Sigmoid colon (tissue), 6 donors: ENCODE measurements at regions not wholly inside any gene's neighbourhood (a gene's known extent, or its start where the extent isn't known, plus 50 kb on each side); places are given as distances from the start of the nearest gene placed in this dataset.

ENCODE experiments used
- DNase-seq: peaks from one replicate; pipeline ENCODE4 v3.0.0-alpha.2; 2019
- H3K27ac ChIP-seq, 4 donors: fragments of 200-600 bp; sonication (generic); one replicate each; pipeline ENCODE4 v1.5.1; 2016 to 2019; ENCODE audit warnings: mild to moderate bottlenecking in 1 of 4
- H3K27me3 ChIP-seq, 3 donors: fragments of 200-600 bp; sonication (generic); one replicate each; pipeline ENCODE4 v1.5.1; 2019; ENCODE audit warnings: mild to moderate bottlenecking in 1 of 3
- H3K36me3 ChIP-seq, 4 donors: fragments of 200-600 bp; sonication (generic); one replicate each; pipeline ENCODE4 v1.5.1; 2016 to 2019
- H3K4me1 ChIP-seq, 4 donors: fragments of 200-600 bp; sonication (generic); one replicate each; pipeline ENCODE4 v1.5.1; 2017 to 2019
- H3K4me3 ChIP-seq, 4 donors: fragments of 200-600 bp; sonication (generic); one replicate each; pipeline ENCODE4 v1.5.1; 2017 to 2019; ENCODE audit warnings: mild to moderate bottlenecking in 2 of 4, moderate library complexity in 1 of 4
- H3K9me3 ChIP-seq, 4 donors: fragments of 200-600 bp in 3 of 4; sonication (generic) in 3 of 4; one replicate each; pipeline versions ENCODE4 v1.5.1 to v1.6.1; 2013 to 2019
- EP300 ChIP-seq, 4 donors: sonication (generic); formaldehyde crosslinking; IDR thresholded peaks; one replicate each; pipeline ENCODE4 v1.6.1; 2017; ENCODE audit warnings: antibody characterized with exemption in 4 of 4
- POLR2A ChIP-seq, 2 donors: fragments of 450-650 bp; IDR thresholded peaks; one replicate each; pipeline ENCODE4 v1.6.1; 2016; ENCODE audit warnings: antibody characterized with exemption in 2 of 2, mild to moderate bottlenecking in 2 of 2, moderate library complexity in 2 of 2
- POLR2AphosphoS5 ChIP-seq, 4 donors: sonication (generic); formaldehyde crosslinking; IDR thresholded peaks; one replicate each; pipeline ENCODE4 v1.6.1; 2017; ENCODE audit warnings: antibody characterized with exemption in 4 of 4
- WGBS, 2 donors: extraction: QIAGEN DNeasy Blood & Tissue Kit; methylation state at CpG; one replicate each; pipeline ENCODE4 v1.1.7; 2013; 5-methylcytosine and 5-hydroxymethylcytosine counted together
- intact Hi-C: fragments of 100-400 bp; cut with DNase I; formaldehyde crosslinking; loops from one replicate; pipeline ENCODE4 v1.15.1; 2023
- TF ChIP-seq, protein P1 (sequence below), 4 experiments: fragments of 450-650 bp in 3 of 4; fragments of 200-600 bp in 1 of 4; IDR thresholded peaks; one replicate each; pipeline ENCODE4 v1.5.1; 2016 to 2019; ENCODE audit warnings: antibody characterized with exemption in 4 of 4, mild to moderate bottlenecking in 3 of 4, moderate library complexity in 2 of 4
- donor health status: healthy with polysubstance abuse.
- donor health status: healthy.

- H3K27ac ChIP-seq = no peak overlapping the region
- DNase-seq = no peak
- no peaks in the 10 kb centered on the region for H3K36me3 ChIP-seq
- 63 to 69% methylated on average over 2 of the region's 2 CpGs for WGBS, 2 donors
- H3K4me3 ChIP-seq = no peak overlapping the region
- TF ChIP-seq POLR2A (IDR thresholded peaks at IDR 0.05) = no peak
- H3K9me3 ChIP-seq = no peaks in the 10 kb centered on the region
- H3K4me1 ChIP-seq = no peaks in the 10 kb centered on the region
- no peaks in the 10 kb centered on the region for H3K27me3 ChIP-seq
- intact Hi-C loops = no loop called here
Measured at GRCh38 chr11:23111527-23111926, 251.3 kb upstream of the CCDC179 start.

DNA sequence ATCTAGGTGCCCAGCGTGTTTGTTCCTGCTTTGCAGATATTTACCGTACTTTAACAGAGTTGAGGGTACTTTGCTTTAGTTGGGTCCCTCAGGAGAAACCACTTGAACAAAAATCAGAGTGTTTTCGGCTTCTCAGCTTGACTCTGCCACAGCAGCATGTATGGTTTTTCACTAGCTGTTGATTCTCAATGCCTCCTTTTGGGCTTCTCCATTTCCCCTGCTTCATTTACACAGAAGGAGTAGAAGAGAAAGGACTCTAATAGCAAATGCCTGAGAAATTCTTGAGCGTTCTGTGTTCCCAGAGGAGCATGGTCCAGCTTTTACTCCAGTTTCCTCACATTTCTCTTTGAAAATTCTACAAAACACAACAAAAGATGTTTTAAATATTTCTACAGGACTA lies 252.1 kb upstream of the CCDC179 start:
- TF ChIP-seq EP300 (IDR thresholded peaks at IDR 0.05) = no peak
- TF ChIP-seq, protein P1, sequence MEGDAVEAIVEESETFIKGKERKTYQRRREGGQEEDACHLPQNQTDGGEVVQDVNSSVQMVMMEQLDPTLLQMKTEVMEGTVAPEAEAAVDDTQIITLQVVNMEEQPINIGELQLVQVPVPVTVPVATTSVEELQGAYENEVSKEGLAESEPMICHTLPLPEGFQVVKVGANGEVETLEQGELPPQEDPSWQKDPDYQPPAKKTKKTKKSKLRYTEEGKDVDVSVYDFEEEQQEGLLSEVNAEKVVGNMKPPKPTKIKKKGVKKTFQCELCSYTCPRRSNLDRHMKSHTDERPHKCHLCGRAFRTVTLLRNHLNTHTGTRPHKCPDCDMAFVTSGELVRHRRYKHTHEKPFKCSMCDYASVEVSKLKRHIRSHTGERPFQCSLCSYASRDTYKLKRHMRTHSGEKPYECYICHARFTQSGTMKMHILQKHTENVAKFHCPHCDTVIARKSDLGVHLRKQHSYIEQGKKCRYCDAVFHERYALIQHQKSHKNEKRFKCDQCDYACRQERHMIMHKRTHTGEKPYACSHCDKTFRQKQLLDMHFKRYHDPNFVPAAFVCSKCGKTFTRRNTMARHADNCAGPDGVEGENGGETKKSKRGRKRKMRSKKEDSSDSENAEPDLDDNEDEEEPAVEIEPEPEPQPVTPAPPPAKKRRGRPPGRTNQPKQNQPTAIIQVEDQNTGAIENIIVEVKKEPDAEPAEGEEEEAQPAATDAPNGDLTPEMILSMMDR (IDR thresholded peaks at IDR 0.05) = no peak
- TF ChIP-seq POLR2A (IDR thresholded peaks at IDR 0.05) = no peak
- TF ChIP-seq POLR2AphosphoS5 (IDR thresholded peaks at IDR 0.05) = no peak
- Histone ChIP-seq H3K9me3 (no peaks in the 10 kb centered on the region), H3K36me3 (no peaks in the 10 kb centered on the region), H3K4me1 (no peaks in the 10 kb centered on the region), H3K4me3 (no peak overlapping the region), H3K27ac (no peak overlapping the region), H3K27me3 (no peaks in the 10 kb centered on the region)
- intact Hi-C loops = no loop called here
- no peak for DNase-seq
- 68 to 73% methylated on average over 4 of the region's 4 CpGs for WGBS, 2 donors

DNA sequence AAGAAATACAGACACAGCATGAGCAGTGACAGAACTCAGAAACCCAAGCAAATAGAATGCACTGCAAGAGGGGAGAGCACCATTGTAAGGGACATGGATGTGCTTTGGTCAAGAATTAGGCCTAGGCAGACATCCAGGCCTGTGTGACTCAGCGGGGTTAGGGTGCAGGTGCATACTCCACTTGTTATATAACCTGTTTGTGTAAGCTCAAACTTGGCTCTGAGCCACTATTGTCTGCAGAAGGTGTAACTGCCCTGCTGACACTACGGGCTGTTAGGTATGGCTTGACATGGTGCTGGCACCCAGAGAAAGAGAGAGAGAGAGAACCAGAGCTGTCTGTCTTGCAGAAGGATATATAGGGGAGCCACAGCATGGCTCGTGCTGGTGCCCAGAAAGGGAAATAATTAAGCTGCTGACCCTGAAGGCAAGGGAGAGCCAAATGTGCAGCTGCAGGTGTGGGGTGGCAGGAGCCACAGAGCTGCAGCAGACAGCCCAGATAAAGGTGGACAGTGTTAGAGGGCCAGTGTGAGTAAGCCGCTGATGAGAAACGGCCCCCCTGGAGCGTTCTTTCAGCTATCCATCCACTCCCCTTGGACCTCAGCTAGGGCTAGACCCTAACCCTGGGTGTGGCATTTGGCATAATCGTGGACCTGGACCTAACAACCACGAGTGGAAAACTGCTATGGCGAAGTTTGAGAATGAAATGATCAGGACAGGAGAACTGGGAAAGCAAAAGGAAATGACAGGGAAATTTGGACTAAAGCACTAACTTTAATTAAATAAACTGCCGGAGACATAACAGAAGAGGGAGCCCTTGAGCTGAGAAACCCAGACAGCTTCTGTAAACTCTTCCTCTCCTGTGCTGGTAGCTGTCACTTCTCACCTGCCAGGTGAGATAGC lies 253.0 kb upstream of the CCDC179 start:
- no peak for DNase-seq
- Histone ChIP-seq H3K4me1 (no peaks in the 10 kb centered on the region), H3K36me3 (no peaks in the 10 kb centered on the region), H3K4me3 (no peak overlapping the region), H3K9me3 (no peaks in the 10 kb centered on the region), H3K27ac (no peak overlapping the region), H3K27me3 (no peaks in the 10 kb centered on the region)
- intact Hi-C loops = no loop called here
- WGBS, 2 donors = 16 to 37% methylated on average over 10 of the region's 10 CpGs
- TF ChIP-seq, protein P1 (IDR thresholded peaks at IDR 0.05) = peak in 2 of 4 experiments; percentile 35 to 41
- TF ChIP-seq EP300 (IDR thresholded peaks at IDR 0.05) (no peak), POLR2AphosphoS5 (IDR thresholded peaks at IDR 0.05) (no peak), POLR2A (IDR thresholded peaks at IDR 0.05) (no peak)

DNA sequence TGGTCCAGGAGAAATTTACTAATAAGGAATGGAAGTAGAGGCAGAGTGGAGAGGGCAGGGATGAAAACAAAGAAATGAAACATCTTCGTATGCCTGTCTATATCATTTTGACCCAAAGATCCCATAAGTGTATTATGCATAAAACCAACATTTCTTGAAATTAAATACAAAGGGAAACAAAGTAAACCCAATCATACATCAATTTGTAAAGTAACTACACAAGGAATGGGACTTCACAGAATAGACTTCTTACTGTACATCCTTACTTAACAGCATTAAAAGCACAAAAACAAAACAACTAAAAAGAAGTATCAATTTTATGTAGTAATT lies 253.6 kb upstream of the CCDC179 start:
- no peaks in the 10 kb centered on the region for H3K9me3 ChIP-seq
- H3K27ac ChIP-seq = no peak overlapping the region
- intact Hi-C loops = no loop called here
- WGBS, 2 donors = 22 to 53% methylated on average over 1 of the region's 1 CpG
- TF ChIP-seq POLR2AphosphoS5 (IDR thresholded peaks at IDR 0.05) (no peak), EP300 (IDR thresholded peaks at IDR 0.05) (no peak), POLR2A (IDR thresholded peaks at IDR 0.05) (no peak)
- TF ChIP-seq, protein P1 (IDR thresholded peaks at IDR 0.05) = no peak
- H3K4me1 ChIP-seq = no peaks in the 10 kb centered on the region
- H3K36me3 ChIP-seq = no peaks in the 10 kb centered on the region
- H3K27me3 ChIP-seq = no peaks in the 10 kb centered on the region
- no peak for DNase-seq
- H3K4me3 ChIP-seq = no peak overlapping the region

- no peak for DNase-seq
- WGBS, 2 donors = 34 to 56% methylated on average over 3 of the region's 3 CpGs
- intact Hi-C loops = no loop called here
Measured at GRCh38 chr11:23123753-23124152, 263.5 kb upstream of the CCDC179 start.

More at GRCh38 chr11:23123753-23124152, 263.5 kb upstream of the CCDC179 start:
- no peaks in the 10 kb centered on the region for H3K9me3 ChIP-seq
- no peaks in the 10 kb centered on the region for H3K4me1 ChIP-seq
- TF ChIP-seq POLR2A (IDR thresholded peaks at IDR 0.05) = no peak
- TF ChIP-seq, protein P1 (IDR thresholded peaks at IDR 0.05) = no peak
- no peak for TF ChIP-seq POLR2AphosphoS5 (IDR thresholded peaks at IDR 0.05)
- no peak for TF ChIP-seq EP300 (IDR thresholded peaks at IDR 0.05)
- no peaks in the 10 kb centered on the region for H3K36me3 ChIP-seq
- H3K27me3 ChIP-seq = no peaks in the 10 kb centered on the region
- no peak overlapping the region for H3K4me3 ChIP-seq
- no peak overlapping the region for H3K27ac ChIP-seq
